ENCODE measurements at regions not wholly inside any gene's neighbourhood (a gene's known extent, or its start where the extent isn't known, plus 50 kb on each side); places are given as distances from the start of the nearest gene placed in this dataset.

DNA sequence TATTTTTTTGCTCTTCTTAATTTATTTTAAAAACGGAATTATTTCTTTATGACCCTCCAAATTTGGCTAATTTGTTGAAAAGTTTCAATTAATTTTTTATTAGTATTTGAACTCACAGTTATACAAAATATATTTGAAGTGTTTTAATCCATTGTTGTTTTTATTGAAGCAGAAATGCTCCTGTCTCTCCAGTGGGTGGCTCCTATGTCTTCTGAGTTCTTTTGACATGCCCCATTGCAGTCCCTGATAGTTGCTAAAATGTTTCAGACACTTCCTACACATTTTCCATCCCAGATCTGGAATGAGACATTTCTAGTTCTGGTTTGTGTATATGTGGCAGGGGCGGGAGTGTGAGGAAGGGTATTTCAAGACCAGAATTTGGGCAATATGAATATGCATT lies 579.4 kb upstream of the PRR20A start:
- Mint-ChIP-seq H3K4me1 (no peaks in the 10 kb centered on the region), H3K36me3 (peaks cover 5% of the 10 kb centered on the region), H3K4me3 (no peak overlapping the region), H3K9me3 (peaks cover 16% of the 10 kb centered on the region), H3K27me3 (ENCODE audit: low read depth) (no peaks in the 10 kb centered on the region), H3K27ac (no peak overlapping the region)
- ChIA-PET POLR2A (no interaction called here), CTCF (no interaction called here)
- TF ChIP-seq HMGXB4 (CRISPR knock-in tag; IDR thresholded peaks at IDR 0.05): no peak
- TF ChIP-seq ZNF512 (CRISPR knock-in tag; IDR thresholded peaks at IDR 0.05; ENCODE audit: borderline replicate concordance): no peak
- TF ChIP-seq ZNF425 (CRISPR knock-in tag; conservative IDR thresholded peaks at IDR 0.05): no peak
- TF ChIP-seq, protein P1, sequence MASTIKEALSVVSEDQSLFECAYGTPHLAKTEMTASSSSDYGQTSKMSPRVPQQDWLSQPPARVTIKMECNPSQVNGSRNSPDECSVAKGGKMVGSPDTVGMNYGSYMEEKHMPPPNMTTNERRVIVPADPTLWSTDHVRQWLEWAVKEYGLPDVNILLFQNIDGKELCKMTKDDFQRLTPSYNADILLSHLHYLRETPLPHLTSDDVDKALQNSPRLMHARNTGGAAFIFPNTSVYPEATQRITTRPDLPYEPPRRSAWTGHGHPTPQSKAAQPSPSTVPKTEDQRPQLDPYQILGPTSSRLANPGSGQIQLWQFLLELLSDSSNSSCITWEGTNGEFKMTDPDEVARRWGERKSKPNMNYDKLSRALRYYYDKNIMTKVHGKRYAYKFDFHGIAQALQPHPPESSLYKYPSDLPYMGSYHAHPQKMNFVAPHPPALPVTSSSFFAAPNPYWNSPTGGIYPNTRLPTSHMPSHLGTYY (CRISPR knock-in tag; IDR thresholded peaks at IDR 0.05): no peak
- TF ChIP-seq TCF7 (CRISPR knock-in tag; IDR thresholded peaks at IDR 0.05; ENCODE audit: low read depth): no peak
- no peak for TF ChIP-seq TEAD1 (CRISPR knock-in tag; IDR thresholded peaks at IDR 0.05)
- TF ChIP-seq, protein P2, sequence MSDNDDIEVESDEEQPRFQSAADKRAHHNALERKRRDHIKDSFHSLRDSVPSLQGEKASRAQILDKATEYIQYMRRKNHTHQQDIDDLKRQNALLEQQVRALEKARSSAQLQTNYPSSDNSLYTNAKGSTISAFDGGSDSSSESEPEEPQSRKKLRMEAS (CRISPR knock-in tag; IDR thresholded peaks at IDR 0.05): no peak
- TF ChIP-seq FOXJ3 (CRISPR knock-in tag; IDR thresholded peaks at IDR 0.05; ENCODE audit: borderline replicate concordance): no peak
- no peak for TF ChIP-seq NFYB (CRISPR knock-in tag; conservative IDR thresholded peaks at IDR 0.05; ENCODE audit: low read depth)
- TF ChIP-seq SMAD4 (CRISPR knock-in tag; IDR thresholded peaks at IDR 0.05): no peak
- TF ChIP-seq OVOL2 (CRISPR knock-in tag; IDR thresholded peaks at IDR 0.05; ENCODE audit: borderline replicate concordance): no peak
- no peak for TF ChIP-seq IRF2 (CRISPR knock-in tag; IDR thresholded peaks at IDR 0.05; ENCODE audit: borderline replicate concordance, low read depth)
- TF ChIP-seq, protein P3, sequence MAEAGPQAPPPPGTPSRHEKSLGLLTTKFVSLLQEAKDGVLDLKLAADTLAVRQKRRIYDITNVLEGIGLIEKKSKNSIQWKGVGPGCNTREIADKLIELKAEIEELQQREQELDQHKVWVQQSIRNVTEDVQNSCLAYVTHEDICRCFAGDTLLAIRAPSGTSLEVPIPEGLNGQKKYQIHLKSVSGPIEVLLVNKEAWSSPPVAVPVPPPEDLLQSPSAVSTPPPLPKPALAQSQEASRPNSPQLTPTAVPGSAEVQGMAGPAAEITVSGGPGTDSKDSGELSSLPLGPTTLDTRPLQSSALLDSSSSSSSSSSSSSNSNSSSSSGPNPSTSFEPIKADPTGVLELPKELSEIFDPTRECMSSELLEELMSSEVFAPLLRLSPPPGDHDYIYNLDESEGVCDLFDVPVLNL (CRISPR knock-in tag; IDR thresholded peaks at IDR 0.05; ENCODE audit: borderline replicate concordance, low read depth): no peak
- TF ChIP-seq, protein P4, sequence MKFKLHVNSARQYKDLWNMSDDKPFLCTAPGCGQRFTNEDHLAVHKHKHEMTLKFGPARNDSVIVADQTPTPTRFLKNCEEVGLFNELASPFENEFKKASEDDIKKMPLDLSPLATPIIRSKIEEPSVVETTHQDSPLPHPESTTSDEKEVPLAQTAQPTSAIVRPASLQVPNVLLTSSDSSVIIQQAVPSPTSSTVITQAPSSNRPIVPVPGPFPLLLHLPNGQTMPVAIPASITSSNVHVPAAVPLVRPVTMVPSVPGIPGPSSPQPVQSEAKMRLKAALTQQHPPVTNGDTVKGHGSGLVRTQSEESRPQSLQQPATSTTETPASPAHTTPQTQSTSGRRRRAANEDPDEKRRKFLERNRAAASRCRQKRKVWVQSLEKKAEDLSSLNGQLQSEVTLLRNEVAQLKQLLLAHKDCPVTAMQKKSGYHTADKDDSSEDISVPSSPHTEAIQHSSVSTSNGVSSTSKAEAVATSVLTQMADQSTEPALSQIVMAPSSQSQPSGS (CRISPR knock-in tag; IDR thresholded peaks at IDR 0.05; ENCODE audit: borderline replicate concordance, low read depth): no peak
- TF ChIP-seq, protein P5, sequence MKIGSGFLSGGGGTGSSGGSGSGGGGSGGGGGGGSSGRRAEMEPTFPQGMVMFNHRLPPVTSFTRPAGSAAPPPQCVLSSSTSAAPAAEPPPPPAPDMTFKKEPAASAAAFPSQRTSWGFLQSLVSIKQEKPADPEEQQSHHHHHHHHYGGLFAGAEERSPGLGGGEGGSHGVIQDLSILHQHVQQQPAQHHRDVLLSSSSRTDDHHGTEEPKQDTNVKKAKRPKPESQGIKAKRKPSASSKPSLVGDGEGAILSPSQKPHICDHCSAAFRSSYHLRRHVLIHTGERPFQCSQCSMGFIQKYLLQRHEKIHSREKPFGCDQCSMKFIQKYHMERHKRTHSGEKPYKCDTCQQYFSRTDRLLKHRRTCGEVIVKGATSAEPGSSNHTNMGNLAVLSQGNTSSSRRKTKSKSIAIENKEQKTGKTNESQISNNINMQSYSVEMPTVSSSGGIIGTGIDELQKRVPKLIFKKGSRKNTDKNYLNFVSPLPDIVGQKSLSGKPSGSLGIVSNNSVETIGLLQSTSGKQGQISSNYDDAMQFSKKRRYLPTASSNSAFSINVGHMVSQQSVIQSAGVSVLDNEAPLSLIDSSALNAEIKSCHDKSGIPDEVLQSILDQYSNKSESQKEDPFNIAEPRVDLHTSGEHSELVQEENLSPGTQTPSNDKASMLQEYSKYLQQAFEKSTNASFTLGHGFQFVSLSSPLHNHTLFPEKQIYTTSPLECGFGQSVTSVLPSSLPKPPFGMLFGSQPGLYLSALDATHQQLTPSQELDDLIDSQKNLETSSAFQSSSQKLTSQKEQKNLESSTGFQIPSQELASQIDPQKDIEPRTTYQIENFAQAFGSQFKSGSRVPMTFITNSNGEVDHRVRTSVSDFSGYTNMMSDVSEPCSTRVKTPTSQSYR (CRISPR knock-in tag; IDR thresholded peaks at IDR 0.05): no peak
- TF ChIP-seq, protein P6, sequence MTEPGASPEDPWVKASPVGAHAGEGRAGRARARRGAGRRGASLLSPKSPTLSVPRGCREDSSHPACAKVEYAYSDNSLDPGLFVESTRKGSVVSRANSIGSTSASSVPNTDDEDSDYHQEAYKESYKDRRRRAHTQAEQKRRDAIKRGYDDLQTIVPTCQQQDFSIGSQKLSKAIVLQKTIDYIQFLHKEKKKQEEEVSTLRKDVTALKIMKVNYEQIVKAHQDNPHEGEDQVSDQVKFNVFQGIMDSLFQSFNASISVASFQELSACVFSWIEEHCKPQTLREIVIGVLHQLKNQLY (CRISPR knock-in tag; IDR thresholded peaks at IDR 0.05): no peak
- TF ChIP-seq CTCF (IDR thresholded peaks at IDR 0.05): no peak
- ATAC-seq (0 out of 2 replicates have a peak, but pooled peaks have one; percentile 26), DNase-seq (ENCODE audit: low spot score) (no peak)
